Tibial nerve (tissue), 4 donors: ENCODE measurements at regions not wholly inside any gene's neighbourhood (a gene's known extent, or its start where the extent isn't known, plus 50 kb on each side); places are given as distances from the start of the nearest gene placed in this dataset.

Source experiments
- DNase-seq, 2 donors: peaks; one replicate each; pipeline ENCODE4 v3.0.0-alpha.2; 2019; ENCODE audit warnings: low spot score in 2 of 2
- H3K27ac ChIP-seq, 4 donors: fragments of 200-600 bp; sonication (generic) in 3 of 4; one replicate each; pipeline ENCODE4 v1.5.1; 2017 to 2019; ENCODE audit warnings: mild to moderate bottlenecking in 1 of 4
- H3K27me3 ChIP-seq, 2 donors: fragments of 200-600 bp; sonication (generic) in 1 of 2; one replicate each; pipeline versions ENCODE4 v1.5.1 to v1.6.0; 2017 to 2019
- H3K36me3 ChIP-seq, 3 donors: fragments of 200-600 bp; sonication (generic); one replicate each; pipeline ENCODE4 v1.5.1; 2018 to 2019
- H3K4me1 ChIP-seq, 4 donors: fragments of 200-600 bp; sonication (generic) in 3 of 4; one replicate each; pipeline ENCODE4 v1.5.1; 2017 to 2019
- H3K4me3 ChIP-seq, 4 donors: fragments of 200-600 bp; sonication (generic) in 3 of 4; one replicate each; pipeline ENCODE4 v1.5.1; 2017 to 2019; ENCODE audit warnings: mild to moderate bottlenecking in 1 of 4, moderate library complexity in 1 of 4
- H3K9me3 ChIP-seq, 4 donors: fragments of 200-600 bp; sonication (generic) in 3 of 4; one replicate each; pipeline ENCODE4 v1.5.1; 2017 to 2019
- CTCF ChIP-seq, 5 experiments: fragments of 200-600 bp in 3 of 5; fragments of 450-650 bp in 2 of 5; sonication (generic) in 3 of 5; IDR thresholded peaks; one replicate each; pipeline ENCODE4 v1.5.1; 2016 to 2019; ENCODE audit warnings: antibody characterized with exemption in 5 of 5, mild to moderate bottlenecking in 3 of 5, moderate library complexity in 2 of 5
- EP300 ChIP-seq, 2 donors: sonication (generic); formaldehyde crosslinking; IDR thresholded peaks; one replicate each; pipeline ENCODE4 v1.6.1; 2017; ENCODE audit warnings: antibody characterized with exemption in 2 of 2, mild to moderate bottlenecking in 1 of 2
- POLR2A ChIP-seq, 2 donors: fragments of 450-650 bp; IDR thresholded peaks; one replicate each; pipeline ENCODE4 v1.6.1; 2017; ENCODE audit warnings: antibody characterized with exemption in 2 of 2, mild to moderate bottlenecking in 2 of 2, moderate library complexity in 2 of 2
- WGBS, 2 donors: methylation state at CpG; one replicate each; pipeline ENCODE4 v1.1.5; 2018; 5-methylcytosine and 5-hydroxymethylcytosine counted together

- no peak overlapping the region for H3K27ac ChIP-seq
- no peaks in the 10 kb centered on the region for H3K36me3 ChIP-seq
- H3K4me1 ChIP-seq: no peaks in the 10 kb centered on the region
- TF ChIP-seq EP300 (IDR thresholded peaks at IDR 0.05): no peak
- TF ChIP-seq CTCF (IDR thresholded peaks at IDR 0.05): no peak
- TF ChIP-seq POLR2A (IDR thresholded peaks at IDR 0.05): no peak
- H3K4me3 ChIP-seq: no peak overlapping the region
- H3K27me3 ChIP-seq: no peaks in the 10 kb centered on the region
- no peaks in the 10 kb centered on the region for H3K9me3 ChIP-seq
- DNase-seq: no peak
- 57 to 63% methylated on average over 1 of the region's 1 CpG for WGBS, 2 donors
These were observed 161.0 kb upstream of the FGF13 start for GRCh38 chrX:138872537-138872936.

GRCh38 chrX:138871739-138872138 is 160.2 kb upstream of the FGF13 start:
- WGBS, 2 donors: 83 to 87% methylated on average over 3 of the region's 3 CpGs
- H3K4me3 ChIP-seq: no peak overlapping the region
- H3K36me3 ChIP-seq: no peaks in the 10 kb centered on the region
- DNase-seq: no peak
- H3K4me1 ChIP-seq: no peaks in the 10 kb centered on the region
- no peak for TF ChIP-seq CTCF (IDR thresholded peaks at IDR 0.05)
- no peak for TF ChIP-seq EP300 (IDR thresholded peaks at IDR 0.05)
- TF ChIP-seq POLR2A (IDR thresholded peaks at IDR 0.05): no peak
- H3K27ac ChIP-seq: no peak overlapping the region
- no peaks in the 10 kb centered on the region for H3K9me3 ChIP-seq
- no peaks in the 10 kb centered on the region for H3K27me3 ChIP-seq

- 77 to 83% methylated on average over 4 of the region's 4 CpGs for WGBS, 2 donors
- no peak for DNase-seq
- Histone ChIP-seq H3K27ac (no peak overlapping the region), H3K9me3 (no peaks in the 10 kb centered on the region), H3K27me3 (no peaks in the 10 kb centered on the region), H3K36me3 (no peaks in the 10 kb centered on the region), H3K4me3 (no peak overlapping the region), H3K4me1 (no peaks in the 10 kb centered on the region)
- TF ChIP-seq EP300 (IDR thresholded peaks at IDR 0.05): no peak
- no peak for TF ChIP-seq POLR2A (IDR thresholded peaks at IDR 0.05)
- no peak for TF ChIP-seq CTCF (IDR thresholded peaks at IDR 0.05)
These were observed 155.1 kb upstream of the FGF13 start for GRCh38 chrX:138866643-138867042.

- no peaks in the 10 kb centered on the region for H3K27me3 ChIP-seq
- no peaks in the 10 kb centered on the region for H3K36me3 ChIP-seq
- H3K4me1 ChIP-seq: no peaks in the 10 kb centered on the region
- H3K27ac ChIP-seq: no peak overlapping the region
- WGBS, 2 donors: 76 to 93% methylated on average over 5 to 6 of the region's 6 CpGs
- no peaks in the 10 kb centered on the region for H3K9me3 ChIP-seq
- no peak overlapping the region for H3K4me3 ChIP-seq
- no peak for TF ChIP-seq EP300 (IDR thresholded peaks at IDR 0.05)
- no peak for TF ChIP-seq POLR2A (IDR thresholded peaks at IDR 0.05)
- TF ChIP-seq CTCF (IDR thresholded peaks at IDR 0.05): no peak
- no peak for DNase-seq
These were observed 153.7 kb upstream of the FGF13 start for GRCh38 chrX:138865093-138865649.

- no peak for DNase-seq
- no peaks in the 10 kb centered on the region for H3K9me3 ChIP-seq
- TF ChIP-seq CTCF (IDR thresholded peaks at IDR 0.05) (no peak), EP300 (IDR thresholded peaks at IDR 0.05) (no peak), POLR2A (IDR thresholded peaks at IDR 0.05) (no peak)
- no peaks in the 10 kb centered on the region for H3K36me3 ChIP-seq
- no peak overlapping the region for H3K27ac ChIP-seq
- H3K4me3 ChIP-seq: no peak overlapping the region
- WGBS, 2 donors: 53 to 70% methylated on average over 2 of the region's 2 CpGs
- H3K4me1 ChIP-seq: no peaks in the 10 kb centered on the region
- no peaks in the 10 kb centered on the region for H3K27me3 ChIP-seq
These were observed 147.9 kb upstream of the FGF13 start for GRCh38 chrX:138859421-138859820.
